ENCODE measurements at regions not wholly inside any gene's neighbourhood (a gene's known extent, or its start where the extent isn't known, plus 50 kb on each side); places are given as distances from the start of the nearest gene placed in this dataset.

DNA sequence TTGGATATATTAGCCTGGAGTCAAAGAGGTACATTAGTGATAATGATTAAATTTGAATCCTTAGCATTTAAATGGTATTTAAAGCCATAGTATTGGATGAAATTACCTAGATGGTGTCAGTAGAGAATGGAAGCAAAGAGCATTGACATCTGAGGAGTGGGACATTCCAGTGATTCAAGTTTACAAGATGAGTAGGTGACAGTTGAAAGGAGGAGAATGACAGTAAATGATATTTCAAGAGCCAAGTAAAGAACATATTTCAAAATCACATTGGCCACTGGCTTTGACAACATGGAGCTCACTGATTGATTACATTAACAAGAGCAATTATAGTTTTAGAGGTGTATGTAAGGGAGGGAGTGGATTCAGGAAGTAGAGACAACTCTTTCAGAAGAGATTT is 93.9 kb upstream of the MEF2C start:
- TF ChIP-seq, protein P1, sequence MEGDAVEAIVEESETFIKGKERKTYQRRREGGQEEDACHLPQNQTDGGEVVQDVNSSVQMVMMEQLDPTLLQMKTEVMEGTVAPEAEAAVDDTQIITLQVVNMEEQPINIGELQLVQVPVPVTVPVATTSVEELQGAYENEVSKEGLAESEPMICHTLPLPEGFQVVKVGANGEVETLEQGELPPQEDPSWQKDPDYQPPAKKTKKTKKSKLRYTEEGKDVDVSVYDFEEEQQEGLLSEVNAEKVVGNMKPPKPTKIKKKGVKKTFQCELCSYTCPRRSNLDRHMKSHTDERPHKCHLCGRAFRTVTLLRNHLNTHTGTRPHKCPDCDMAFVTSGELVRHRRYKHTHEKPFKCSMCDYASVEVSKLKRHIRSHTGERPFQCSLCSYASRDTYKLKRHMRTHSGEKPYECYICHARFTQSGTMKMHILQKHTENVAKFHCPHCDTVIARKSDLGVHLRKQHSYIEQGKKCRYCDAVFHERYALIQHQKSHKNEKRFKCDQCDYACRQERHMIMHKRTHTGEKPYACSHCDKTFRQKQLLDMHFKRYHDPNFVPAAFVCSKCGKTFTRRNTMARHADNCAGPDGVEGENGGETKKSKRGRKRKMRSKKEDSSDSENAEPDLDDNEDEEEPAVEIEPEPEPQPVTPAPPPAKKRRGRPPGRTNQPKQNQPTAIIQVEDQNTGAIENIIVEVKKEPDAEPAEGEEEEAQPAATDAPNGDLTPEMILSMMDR (IDR thresholded peaks at IDR 0.05), result no peak
- no peak for TF ChIP-seq POLR2A (IDR thresholded peaks at IDR 0.05; ENCODE audit: low read depth)
- no peak for TF ChIP-seq POLR2AphosphoS5 (IDR thresholded peaks at IDR 0.05)
- TF ChIP-seq EP300 (IDR thresholded peaks at IDR 0.05), result no peak

Data from esophagus muscularis mucosa (tissue), 4 donors.